ENCODE measurements at regions not wholly inside any gene's neighbourhood (a gene's known extent, or its start where the extent isn't known, plus 50 kb on each side); places are given as distances from the start of the nearest gene placed in this dataset.
"Not testable (repeated sequence)": the region's sequence is repeated elsewhere in the genome, so short reads cannot be mapped to it uniquely, and the experiment has no call there.

DNA sequence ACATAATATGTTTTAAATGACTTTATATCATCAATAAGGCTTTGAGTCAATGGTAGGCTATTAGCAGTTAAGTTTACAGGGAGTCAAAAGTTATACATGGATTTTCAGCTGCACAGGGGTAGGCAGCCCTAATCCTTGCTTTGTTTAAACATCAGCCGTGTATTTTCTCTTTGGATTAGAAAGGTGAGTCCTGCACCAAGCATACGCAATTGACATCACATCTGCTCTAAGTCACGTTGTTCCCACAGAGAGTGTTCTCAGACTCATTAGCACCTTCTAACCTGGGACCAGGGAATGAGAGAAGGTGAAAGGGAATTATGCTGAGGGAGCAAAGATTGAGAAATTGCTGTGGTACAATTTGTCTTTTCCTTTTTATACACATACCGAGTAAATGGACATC, 148.6 kb upstream of the ZNF804B start:
- no peak for DNase-seq

DNA sequence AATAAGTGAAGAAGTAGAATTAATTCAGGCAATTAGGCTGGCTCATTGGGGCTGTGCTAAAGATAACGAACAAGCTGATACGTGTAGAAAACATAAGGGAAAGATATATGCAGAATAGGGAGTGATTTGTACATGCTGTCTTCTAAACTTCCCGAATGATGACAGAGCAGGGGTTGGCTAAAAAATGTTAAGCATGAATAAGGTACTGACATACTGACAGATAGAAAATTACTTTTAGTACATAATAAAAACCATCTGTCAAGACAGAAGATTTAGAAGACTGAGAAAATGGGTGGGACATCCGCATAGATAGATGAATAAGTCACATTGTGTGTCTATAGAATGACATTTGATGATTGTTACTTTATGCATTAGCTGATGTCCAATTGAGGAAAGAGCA, 158.8 kb upstream of the ZNF804B start:
- DNase-seq: no peak

DNA sequence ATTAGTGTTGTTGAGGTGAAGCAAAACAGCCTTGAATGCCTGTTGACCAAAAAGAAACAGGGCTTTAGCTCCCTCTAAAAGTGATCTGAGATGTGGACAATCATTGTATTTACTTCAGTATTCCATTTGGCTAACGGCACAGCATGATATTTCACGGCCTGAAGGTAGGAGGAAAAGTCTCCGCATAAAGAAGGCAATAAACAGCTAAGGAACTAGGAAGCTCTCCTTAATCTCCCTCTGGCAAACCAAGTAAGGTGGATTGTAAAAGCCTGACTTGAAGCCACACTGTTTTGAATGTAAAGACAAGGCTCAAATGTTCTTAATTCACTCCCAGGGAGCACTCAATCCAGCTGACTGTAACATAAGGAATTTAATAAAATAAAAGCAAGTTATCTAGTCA, 160.0 kb upstream of the ZNF804B start:
- DNase-seq: no peak

DNA sequence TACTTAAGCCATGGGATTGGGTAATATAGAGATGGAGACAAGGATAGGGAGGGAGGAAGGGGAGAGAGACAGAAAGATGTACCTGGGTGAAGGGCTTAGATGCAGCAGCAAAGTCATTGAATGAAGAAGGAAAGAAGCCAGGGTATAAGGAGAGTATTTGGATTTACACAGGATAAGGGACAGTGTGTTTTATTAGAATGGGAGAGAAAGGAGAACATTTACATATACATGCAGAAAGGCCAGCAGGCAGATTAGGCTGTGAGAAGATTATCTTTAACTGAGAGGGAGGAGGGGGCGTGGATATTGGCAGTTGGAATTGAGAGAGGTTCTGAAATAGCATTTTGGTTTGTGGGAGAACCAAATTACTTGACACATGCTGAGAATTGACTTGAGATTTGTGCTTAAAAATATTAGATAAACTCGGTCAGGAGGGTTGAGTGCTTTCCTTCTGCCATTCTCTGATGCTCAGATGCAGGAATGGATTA, 161.5 kb upstream of the ZNF804B start:
- DNase-seq: no peak

DNA sequence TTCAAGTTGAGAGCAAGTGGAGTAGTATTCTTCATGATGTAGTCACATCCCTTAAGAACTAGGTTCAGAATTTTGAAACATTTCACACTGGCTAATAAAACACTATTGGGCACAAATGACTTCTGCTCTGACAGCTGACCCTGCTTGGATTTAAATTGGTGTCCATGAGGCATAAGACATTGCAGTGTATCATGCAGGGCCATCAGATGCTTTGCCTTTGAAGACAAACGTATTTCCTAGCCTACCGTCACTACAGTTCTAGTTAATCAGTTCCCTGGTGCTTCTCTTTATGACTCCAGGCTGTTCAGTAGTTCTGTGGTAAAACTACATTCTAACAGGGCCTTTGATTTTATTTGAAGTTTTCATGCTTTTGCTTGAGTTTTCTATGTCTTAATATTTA, 168.5 kb upstream of the ZNF804B start:
- no peak for DNase-seq

DNA sequence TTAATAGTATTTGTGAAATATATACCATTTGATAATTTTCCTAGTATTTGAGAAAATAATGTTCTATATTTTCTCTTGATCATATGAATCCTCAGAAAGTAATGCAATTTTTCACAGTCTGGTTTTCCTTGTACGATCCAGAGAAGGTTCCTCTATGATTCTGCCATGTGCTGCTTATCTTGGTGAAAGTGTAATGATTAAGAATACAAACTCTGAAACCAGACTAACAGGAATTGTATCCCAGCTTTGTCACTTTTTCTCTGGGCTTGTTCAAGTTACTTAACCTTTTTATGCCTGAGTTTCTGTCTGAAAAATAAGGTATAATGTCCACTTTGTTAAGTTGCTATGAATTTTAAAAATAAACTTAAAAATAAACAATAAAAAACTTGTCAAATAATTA, 169.6 kb upstream of the ZNF804B start:
- no peak for DNase-seq

DNA sequence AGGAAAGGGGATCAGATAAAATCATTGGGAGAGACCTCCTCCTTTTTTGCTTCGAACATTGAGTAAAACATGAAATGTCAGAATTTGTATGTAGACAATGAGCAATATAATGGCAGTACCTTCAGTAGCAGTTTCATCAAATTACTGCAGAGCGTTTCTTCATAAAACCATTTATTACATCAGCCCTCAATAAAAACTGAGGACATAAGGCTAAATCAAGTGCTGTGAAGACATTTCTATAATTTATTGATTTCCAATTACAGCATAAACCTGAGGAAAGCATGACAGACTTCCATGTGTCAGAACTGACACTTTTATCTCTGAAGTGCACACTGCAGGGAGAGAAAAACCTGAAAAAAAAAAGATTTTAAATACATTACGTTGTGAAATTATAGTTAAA, 172.6 kb upstream of the ZNF804B start:
- DNase-seq: no peak

DNA sequence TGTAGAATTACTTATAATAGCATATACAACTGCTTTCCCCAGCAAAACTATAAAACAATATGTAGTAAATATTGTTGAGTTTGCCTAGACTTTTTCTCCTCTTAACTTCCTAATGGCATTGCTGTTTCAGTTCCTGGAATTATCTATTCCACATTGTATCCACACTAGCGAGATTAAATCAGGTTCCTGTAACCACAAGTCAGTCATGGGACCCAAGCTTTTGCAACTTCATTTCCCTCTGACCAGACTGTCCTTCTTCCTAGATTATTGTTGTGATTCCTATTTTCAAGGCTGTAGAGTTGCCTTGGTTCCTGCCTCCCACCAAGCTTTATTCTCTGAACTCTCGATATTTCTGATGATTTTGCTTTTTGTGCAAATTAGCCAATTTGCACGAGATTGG, 173.3 kb upstream of the ZNF804B start:
- no peak for DNase-seq

DNA sequence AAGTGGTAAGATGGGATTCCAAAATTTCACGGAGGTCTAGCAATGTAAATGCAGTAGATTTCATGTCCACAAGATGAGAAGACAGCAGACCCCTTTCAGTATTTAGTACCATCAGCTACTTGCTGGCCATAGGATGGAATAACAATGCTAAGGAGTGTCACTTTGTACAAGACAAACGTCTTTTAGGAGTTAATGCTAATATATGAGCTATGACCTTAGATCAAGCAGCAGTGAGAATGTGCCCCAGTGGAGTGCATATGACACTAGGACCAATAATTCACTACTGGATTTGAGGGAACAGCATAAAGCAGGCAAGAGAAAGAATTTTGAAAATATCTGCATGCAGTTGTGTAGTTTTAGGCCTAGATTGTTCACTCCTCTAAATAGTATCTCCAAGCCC, 182.8 kb upstream of the ZNF804B start:
- DNase-seq: no peak

DNA sequence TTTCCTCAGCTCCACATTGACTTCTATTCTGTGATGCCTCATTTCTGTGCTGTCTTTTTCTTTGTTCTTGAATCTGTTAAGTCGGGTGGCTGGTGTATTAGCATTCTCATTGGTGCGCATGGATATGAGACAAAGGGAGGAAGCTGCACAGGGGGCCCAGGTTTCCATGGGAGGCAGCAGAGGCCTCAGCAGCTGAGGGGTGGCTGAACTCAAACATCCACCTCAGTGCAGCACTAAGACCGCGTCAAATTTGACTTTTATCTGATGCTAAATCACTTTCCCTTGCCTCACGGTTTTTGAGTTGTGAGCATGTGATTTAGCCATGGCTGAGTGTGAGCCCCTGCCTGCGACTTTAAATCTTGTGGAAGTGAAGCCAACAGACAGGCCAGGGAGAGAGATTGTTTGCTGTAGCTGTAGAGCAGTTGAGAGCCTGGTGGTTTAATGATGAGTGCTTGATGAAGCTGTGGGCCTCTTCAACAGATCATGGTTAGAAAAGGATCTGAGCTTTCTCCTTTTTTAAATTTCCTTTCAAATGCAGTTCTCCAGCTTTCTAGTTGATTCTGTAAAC, 193.3 kb upstream of the ZNF804B start:
- DNase-seq: no peak

DNA sequence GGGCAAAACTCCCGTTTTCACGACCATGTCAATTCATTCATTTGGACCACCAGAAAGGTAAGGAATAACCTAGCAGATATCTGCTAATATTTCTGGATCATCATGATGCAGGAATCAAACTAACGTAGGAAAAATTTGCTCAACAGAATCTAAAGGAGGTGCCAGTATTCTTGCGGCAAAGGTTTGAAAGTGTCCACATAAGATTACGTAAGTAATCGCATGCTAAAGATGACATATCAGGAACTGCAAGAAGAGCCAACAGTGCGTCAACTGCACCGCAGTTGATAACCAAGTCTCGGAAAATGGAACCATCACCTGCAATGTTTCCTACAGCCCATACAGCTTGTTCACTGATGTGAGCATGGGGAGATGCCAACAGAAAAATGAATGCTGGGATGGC, 194.1 kb upstream of the ZNF804B start:
- DNase-seq: no peak

DNA sequence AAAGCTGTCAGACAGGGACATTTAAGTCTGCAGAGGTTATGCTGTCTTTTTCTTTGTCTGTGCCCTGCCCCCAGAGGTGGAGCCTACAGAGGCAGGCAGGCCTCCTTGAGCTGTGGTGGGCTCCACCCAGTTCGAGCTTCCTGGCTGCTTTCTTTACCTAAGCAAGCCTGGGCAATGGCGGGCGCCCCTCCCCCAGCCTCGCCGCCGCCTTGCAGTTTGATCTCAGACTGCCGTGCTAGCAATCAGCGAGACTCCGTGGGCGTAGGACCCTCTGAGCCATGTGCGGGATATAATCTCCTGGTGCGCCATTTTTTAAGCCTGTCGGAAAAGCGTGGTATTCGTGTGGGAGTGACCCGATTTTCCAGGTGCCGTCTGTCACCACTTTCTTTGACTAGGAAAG, 203.1 kb upstream of the ZNF804B start:
- DNase-seq: not testable (repeated sequence)

DNA sequence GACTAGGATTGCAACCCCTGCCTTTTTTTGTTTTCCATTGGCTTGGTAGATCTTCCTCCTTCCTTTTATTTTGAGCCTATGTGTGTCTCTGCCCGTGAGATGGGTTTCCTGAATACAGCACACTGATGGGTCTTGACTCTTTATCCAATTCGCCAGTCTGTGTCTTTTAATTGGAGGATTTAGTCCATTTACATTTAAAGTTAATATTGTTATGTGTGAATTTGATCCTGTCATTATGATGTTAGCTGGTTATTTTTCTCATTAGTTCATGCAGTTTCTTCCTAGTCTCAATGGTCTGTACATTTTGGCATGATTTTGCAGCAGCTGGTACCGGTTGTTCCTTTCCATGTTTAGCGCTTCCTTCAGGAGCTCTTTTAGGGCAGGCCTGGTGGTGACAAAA, 204.7 kb upstream of the ZNF804B start:
- not testable (repeated sequence) for DNase-seq

DNA sequence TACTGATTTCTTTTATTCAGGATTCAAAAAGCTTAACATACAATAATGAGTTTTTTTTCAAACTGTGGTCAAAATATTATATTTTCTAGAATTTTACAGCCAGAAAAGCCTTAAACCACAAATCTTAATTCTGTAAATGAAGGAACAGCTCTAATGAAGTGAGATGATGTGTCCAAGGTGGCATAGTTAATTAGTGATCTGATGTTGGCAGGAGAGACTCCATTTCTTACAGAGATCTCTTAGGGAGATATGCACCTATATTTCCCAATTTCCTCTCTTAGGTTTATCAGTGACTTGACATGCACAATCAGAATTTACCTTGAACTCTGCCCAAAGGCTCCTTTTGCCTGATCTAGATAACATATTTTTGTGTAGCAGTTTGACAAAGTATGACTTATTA, 211.1 kb upstream of the ZNF804B start:
- no peak for DNase-seq

DNA sequence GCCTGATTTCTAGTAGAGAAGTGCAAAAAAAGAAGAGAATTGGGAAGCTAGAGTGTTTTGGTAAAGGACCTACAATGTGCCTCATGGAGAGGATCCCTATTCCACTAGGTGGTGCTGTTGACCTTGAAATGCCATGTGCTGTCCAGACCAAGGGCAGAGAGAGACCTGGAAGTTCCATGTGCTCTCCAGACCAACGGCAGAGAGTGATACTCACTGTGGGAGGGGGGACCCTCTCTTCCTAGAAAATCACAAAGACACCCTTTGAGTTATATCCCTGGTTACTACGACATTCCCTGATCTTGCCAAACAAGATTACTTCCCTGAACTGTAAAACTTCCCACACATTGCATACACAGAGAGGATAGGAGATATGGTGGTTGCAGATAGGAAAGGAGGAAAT, 212.7 kb upstream of the ZNF804B start:
- peak in 1 of 2 donors; percentile 12 for DNase-seq

DNA sequence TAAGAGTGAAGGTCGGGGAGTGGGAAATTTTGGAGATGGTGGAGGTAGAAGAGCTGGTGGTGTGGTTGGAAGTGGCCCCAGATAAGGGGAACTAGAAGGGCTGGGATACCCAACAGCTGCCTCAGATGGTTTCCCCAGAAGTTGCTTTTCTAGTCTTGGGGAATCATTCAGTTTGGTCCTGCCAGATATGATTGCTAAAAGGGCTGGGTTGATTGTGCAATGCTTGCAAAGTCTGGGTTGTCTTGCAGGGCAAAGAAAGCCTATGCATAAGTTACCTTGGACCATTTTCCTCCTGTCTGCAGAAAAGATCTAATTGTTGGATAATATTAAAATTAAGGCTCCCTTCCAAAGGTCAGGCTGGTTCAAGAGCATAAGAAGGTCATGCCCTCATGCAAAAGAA, 213.8 kb upstream of the ZNF804B start:
- DNase-seq: no peak

DNA sequence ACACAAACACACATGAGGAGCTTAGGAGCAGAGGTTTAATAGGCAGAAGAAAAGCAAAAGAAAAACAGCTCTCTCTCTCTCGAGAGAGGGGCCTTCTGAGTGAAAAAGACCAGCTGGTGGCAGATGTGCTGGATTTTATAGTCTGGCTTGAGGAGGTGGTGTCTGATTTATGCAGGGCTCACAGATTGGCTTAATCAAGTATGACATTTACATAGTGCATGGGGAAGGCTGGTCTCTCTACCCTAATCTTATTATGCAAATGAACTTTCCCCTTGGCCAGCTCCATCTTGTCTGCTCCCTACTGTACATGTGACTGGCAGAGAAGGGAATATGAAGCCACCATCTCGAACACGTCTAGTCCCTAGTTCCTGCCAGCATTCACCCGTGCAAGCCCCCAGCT, 219.5 kb upstream of the ZNF804B start:
- DNase-seq: no peak

DNA sequence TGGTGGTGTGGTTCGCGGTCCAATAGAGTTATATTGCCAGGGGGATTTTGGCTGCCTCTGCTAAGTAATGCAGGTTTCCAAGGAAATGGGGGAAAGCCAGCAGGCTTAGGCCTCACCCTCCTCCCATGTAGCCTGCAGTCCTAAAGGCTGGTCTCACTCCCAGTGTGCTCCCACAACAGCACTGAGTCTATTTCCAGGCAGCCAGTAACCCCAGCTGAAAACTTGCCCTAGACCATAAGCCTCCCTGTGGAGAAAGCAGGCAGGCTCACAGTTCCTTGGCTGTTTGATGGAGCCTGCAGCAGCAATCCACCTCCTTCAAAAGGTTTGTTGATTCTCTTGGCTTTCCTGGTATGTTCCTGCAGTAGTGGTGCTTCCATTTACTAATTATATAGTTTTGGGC, 220.0 kb upstream of the ZNF804B start:
- no peak for DNase-seq

DNA sequence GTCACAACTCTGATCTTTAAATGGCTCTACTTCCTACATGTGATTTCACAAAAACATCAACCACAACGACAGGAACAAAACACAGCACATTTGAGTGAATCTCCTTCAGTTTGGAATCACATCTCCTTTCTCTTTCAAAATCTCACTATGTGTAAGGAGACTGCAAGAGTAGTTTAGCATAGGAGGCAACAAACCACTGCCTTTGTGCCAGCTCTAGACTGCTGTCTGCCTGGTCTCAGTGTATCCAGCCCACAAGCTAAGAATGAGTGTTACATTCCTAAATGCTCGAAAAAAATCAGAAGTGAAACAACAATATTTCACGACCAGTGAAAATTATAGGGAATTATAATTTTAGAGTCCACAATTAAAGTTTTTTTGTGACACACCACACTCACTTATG, 217.0 kb upstream of the STEAP4 start:
- no peak for DNase-seq

DNA sequence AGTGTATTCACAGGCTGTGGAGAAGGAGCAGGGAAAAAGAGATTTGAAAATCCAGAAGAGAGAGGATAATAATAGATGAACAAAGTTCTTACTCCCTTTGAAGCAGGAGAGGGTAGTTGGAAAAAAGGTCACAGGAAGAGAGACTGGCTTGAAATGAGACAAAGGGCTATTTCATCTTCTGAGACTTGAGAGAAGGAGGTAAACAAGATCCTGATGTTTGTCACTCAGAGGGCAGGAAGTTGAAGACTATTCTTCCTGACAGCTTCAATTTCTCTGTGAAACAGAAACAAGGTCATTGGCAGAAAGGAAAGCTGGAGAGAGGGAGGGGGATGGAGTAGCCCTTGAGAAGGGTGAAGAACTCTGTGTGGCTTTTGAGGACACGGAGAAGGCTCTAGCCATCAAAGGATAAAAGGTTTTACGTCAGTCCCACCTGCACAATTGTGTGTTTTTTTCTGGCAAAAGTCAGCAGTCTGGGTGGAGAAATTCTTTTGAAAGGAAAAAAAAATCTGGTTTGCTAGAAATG, 216.1 kb upstream of the STEAP4 start:
- DNase-seq: no peak

DNA sequence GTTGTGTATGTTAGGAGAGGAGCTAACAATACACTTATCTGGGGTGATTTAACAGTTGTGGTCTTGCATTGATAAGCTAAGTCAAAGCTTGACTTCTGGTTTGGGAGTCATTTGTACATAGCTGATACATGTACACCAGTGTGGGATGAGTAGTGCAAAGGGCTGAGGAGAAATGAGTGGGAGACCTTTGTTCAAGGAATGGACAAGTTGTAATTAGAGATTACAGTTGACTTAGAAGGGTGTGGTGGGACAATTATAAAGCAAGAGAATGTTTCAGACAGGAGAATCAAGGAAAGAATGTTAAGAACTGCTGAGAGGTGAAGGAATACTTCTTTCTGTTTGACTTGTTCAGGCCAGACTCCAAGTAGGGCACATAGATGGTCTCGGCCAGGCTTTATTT, 209.7 kb upstream of the STEAP4 start:
- no peak for DNase-seq

DNA sequence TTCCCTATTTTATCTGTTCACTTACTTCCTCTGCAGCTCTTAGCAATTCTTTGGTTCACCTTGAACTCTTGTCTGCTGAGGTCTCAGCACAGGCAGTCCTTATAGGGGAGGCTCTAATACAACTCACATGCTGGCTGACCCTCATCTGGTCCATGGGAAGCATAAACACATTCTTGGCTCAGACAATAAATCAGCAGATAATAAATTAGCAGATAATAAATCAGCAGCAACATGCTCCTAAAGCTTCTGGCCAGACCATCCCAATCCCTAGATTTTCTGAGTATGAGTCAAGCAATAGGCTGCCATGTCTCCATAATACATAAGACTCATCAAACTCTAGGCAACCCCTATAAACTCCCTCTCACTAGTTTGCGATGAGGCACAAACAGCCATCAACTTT, 208.6 kb upstream of the STEAP4 start:
- DNase-seq: no peak

DNA sequence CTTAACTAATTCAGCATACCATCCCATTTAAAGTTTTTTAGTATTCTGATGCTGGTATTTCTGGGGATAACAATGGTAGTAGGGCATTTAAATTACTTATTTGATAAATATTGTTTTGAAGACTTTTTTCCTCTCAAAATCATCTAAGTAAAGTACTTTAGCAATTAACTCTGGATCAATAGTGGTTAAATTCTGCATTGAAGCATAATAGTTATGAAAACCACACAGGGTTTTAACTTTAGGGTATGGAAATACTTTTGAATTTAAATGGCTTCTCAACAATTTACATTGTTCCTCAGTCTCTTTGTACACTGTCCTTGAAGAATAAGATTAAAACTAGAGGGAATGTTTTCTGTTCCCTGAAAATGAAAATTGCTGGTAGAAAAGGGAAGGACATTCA, 202.6 kb upstream of the STEAP4 start:
- no peak for DNase-seq

DNA sequence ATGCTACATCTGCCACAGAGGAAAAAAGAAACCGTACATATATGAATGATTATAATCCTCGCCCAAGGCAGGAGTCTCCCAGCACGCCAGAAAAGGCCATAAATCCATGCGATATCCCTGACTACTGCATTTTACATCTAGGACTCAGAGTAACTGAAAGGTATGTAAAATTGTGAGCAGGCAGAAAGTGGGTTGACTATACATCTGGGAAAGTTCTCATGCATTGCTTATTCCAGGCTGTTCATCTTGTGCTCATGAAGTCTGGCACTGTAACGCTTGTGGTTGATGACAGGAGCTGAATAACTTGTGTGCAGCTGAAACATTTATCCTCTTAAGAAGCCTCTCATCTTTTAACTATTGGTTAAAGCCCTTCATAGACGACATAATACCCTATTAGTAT, 193.4 kb upstream of the STEAP4 start:
- DNase-seq: no peak

DNA sequence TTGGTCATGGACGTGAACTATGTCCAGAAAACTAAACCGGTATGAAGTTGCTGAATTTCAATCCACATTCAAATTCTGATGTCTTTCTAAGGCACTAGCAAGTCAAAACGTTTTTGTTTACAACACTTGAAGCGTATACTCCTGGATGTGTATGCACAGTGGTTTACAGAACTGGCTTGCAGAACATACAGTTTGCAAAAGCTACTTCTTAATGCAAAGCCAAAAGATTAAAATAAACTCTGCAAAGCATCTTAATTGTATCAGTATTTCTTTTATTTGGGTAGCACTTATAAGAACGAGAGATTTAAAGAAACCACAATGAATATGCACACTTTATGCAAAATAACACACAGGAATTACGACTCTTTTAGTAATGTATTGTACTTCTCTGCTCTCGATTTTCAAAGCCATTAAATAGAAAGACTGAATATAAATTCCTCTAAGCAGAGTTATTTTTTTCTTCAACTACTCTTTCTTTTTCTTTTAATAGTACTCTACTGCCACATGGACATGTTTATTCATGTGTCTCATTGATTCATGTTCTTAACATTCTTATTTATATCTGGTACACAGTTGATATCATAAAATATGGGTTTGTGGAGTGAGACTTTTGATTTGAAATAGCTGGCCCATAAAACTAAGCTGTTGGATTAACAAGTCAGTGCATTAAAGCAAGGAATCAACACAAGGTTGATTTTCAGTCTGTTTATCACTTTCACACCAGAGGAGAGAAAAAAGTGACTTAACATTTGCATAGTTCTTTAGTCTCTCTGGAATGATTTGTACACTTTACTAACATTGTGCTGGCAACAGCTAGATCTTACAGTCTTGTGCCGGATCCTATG, 189.4 kb upstream of the STEAP4 start:
- DNase-seq: no peak

Data from CD4-positive, alpha-beta T cell treated with Interferon alpha-2 for 1 hour (primary cell).